Fibroblast of villous mesenchyme (primary cell): ENCODE measurements at regions not wholly inside any gene's neighbourhood (a gene's known extent, or its start where the extent isn't known, plus 50 kb on each side); places are given as distances from the start of the nearest gene placed in this dataset.

Source experiments
- DNase-seq: peaks from one replicate; pipeline ENCODE4 v3.0.0-alpha.2; 2010; ENCODE audit warnings: low read depth
- H3K4me3 ChIP-seq: 2 replicates; pipeline ENCODE4 v1.5.1; 2011; ENCODE audit warnings: low read depth, mild to moderate bottlenecking, low read length
- CTCF ChIP-seq: IDR thresholded peaks from 2 replicates; pipeline ENCODE4 v1.5.1; 2012; ENCODE audit warnings: low read depth, mild to moderate bottlenecking, low read length; ENCODE audit not compliant: insufficient read depth

- no peak for TF ChIP-seq CTCF
- H3K4me3 ChIP-seq: no peak overlapping the region
- DNase-seq: no peak
These were observed 62.2 kb downstream of the HES1 start for GRCh38 chr3:194197981-194198695.

- no peak for DNase-seq
These were observed 63.0 kb downstream of the HES1 start for GRCh38 chr3:194198938-194199337.

GRCh38 chr3:194200422-194201081 lies 64.6 kb downstream of the HES1 start:
- no peak overlapping the region for H3K4me3 ChIP-seq
- DNase-seq: no peak
- no peak for TF ChIP-seq CTCF

More at GRCh38 chr3:194198938-194199337, 63.0 kb downstream of the HES1 start:
- no peak for TF ChIP-seq CTCF
- H3K4me3 ChIP-seq: no peak overlapping the region

DNA sequence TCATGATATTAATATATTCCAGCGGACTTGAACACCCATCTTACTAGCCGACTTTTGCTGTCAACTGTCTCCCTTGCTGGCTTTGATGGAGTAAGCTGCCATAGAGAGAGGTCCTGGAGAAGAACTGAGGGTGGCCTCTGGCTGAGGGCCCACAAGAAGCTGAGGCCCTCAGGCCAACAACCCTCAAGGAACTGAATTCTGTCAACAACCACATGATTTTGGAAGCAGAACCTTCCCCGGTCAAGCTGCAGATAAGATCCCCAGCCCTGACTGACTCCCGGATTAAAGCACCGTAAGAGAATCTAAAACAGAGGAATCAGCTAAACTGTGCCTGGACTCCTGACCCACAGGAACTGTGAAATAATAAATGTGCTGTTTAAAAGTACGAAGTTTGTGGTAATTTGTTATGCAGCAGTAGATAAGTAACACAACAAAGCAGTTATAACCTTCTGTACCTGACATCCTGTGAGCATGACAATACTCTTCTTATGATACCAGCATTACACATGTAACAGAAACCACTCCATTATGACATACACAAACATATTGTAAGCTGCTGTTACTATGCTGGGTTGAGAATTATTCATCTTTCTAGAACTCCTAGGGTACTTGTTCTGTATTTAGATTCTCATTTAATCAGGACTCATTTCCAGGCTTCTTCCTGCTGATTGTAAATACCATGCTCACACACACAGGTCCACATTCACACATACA lies 66.2 kb downstream of the HES1 start:
- no peak for DNase-seq
- no peak for TF ChIP-seq CTCF
- no peak overlapping the region for H3K4me3 ChIP-seq

DNA sequence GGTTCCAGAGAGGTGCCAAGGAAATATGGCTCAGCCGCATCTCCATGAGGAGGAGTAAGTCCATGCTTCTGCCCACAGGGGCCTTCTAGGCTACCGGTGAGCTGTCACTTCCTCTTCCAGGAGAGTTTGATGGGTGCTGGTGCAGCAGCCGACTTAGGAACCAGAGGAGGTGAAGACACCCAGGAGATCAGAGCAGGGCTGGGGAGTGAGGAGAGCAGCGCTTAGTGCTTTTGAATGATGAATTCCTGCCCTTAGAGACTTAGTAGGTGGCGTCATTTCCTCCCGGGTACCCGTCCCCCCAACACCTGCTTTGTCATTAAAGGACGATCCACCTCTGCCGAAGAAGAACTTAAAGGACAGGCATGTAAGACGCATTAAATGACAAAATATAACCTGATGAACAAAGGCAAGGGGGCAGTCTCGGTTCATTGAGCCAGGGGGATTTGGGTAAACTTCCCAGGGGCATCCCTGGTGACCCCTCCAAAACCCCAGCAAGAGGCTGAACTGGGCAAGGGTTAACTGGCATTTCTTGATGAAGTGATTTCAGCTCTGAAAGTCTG lies 67.6 kb downstream of the HES1 start:
- no peak for DNase-seq
- no peak overlapping the region for H3K4me3 ChIP-seq
- no peak for TF ChIP-seq CTCF

- no peak overlapping the region for H3K4me3 ChIP-seq
- no peak for TF ChIP-seq CTCF
- DNase-seq: no peak
These were observed 68.4 kb downstream of the HES1 start for GRCh38 chr3:194204042-194204987.
